PC-3 (cell line): ENCODE measurements at regions not wholly inside any gene's neighbourhood (a gene's known extent, or its start where the extent isn't known, plus 50 kb on each side); places are given as distances from the start of the nearest gene placed in this dataset.

Source experiments
- ATAC-seq: fragments of 200-7000 bp; cut with Tn5 transposase; 2 replicates; pipeline ENCODE4 v1.9.1; 2020; ENCODE audit warnings: mild to moderate bottlenecking, moderate library complexity
- BruUV-seq: library from RNA; stranded (reverse); fragments of 400-500 nt; replicated peaks from 2 replicates; lab custom pipeline; 2021; lab: Mats Ljungman, UMichigan
- CTCF ChIA-PET: fragments of 300-600 bp; sonication (Branson Sonifier 250); formaldehyde crosslinking; loops from one replicate; lab custom pipeline; 2022; ENCODE audit warnings: antibody characterized with exemption; lab: Charles Lee
- POLR2A ChIA-PET: fragments of 300-600 bp; sonication (Branson Sonifier 250); formaldehyde crosslinking; loops from one replicate; lab custom pipeline; 2022; ENCODE audit warnings: antibody characterized with exemption; ENCODE audit not compliant: unreplicated experiment; lab: Charles Lee
- DNase-seq: peaks from one replicate; pipeline ENCODE4 v3.0.0-alpha.2; 2015
- H2AFZ ChIP-seq: fragments of 300-600 bp; sonication (generic); 2 replicates; pipeline ENCODE4 v1.6.0; 2016; ENCODE audit warnings: antibody characterized with exemption, low read length
- H3F3A ChIP-seq: fragments of 300-600 bp; sonication (generic); one replicate; pipeline ENCODE4 v1.6.0; 2017; ENCODE audit warnings: antibody characterized with exemption, low read length, control low read depth, mild to moderate bottlenecking; ENCODE audit not compliant: unreplicated experiment
- H3K27ac ChIP-seq: fragments of 300-600 bp; sonication (generic); 2 replicates; pipeline ENCODE4 v1.5.1; 2016; ENCODE audit warnings: mild to moderate bottlenecking, low read length
- H3K27me3 ChIP-seq: fragments of 300-600 bp; sonication (generic); 2 replicates; pipeline ENCODE4 v1.6.1; 2016; ENCODE audit warnings: low read length, mixed read lengths
- H3K36me3 ChIP-seq: fragments of 300-600 bp; sonication (generic); 2 replicates; pipeline ENCODE4 v1.6.1; 2016; ENCODE audit warnings: low read depth, mixed run types, low read length, mixed read lengths
- H3K4me1 ChIP-seq: fragments of 300-600 bp; sonication (generic); 2 replicates; pipeline ENCODE4 v1.5.1; 2016; ENCODE audit warnings: low read length; ENCODE audit not compliant: insufficient read depth
- H3K4me2 ChIP-seq: fragments of 300-600 bp; sonication (generic); 2 replicates; pipeline ENCODE4 v1.6.0; 2016; ENCODE audit warnings: low read length
- H3K4me3 ChIP-seq: fragments of 300-600 bp; sonication (generic); 2 replicates; pipeline ENCODE4 v1.5.1; 2016; ENCODE audit warnings: mild to moderate bottlenecking, low read length, mixed read lengths
- H3K79me2 ChIP-seq: fragments of 300-600 bp; sonication (generic); 2 replicates; pipeline ENCODE4 v1.6.1; 2017; ENCODE audit warnings: low read length, mixed read lengths
- H3K9ac ChIP-seq: fragments of 300-600 bp; sonication (generic); 2 replicates; pipeline ENCODE4 v1.6.0; 2016; ENCODE audit warnings: mild to moderate bottlenecking, low read length
- H3K9me2 ChIP-seq: fragments of 300-600 bp; sonication (generic); replicated peaks from 2 replicates; pipeline ENCODE4 v1.6.1; 2016; ENCODE audit warnings: mixed run types, low read length, mixed read lengths
- H3K9me3 ChIP-seq: fragments of 300-600 bp; sonication (generic); 2 replicates; pipeline ENCODE4 v1.6.1; 2016; ENCODE audit warnings: low read length, mixed read lengths
- H4K20me1 ChIP-seq: fragments of 300-600 bp; sonication (generic); 2 replicates; pipeline ENCODE4 v1.6.1; 2016; ENCODE audit warnings: low read length, mixed read lengths
- EZH2 ChIP-seq: fragments of 300-600 bp; sonication (generic); IDR thresholded peaks from one replicate; pipeline ENCODE4 v1.6.1; 2017; ENCODE audit warnings: antibody characterized with exemption, mild to moderate bottlenecking, low read length; ENCODE audit not compliant: unreplicated experiment
- EZH2phosphoT487 ChIP-seq: fragments of 300-600 bp; sonication (generic); IDR thresholded peaks from 2 replicates; pipeline ENCODE4 v1.6.1; 2018; ENCODE audit warnings: mild to moderate bottlenecking, antibody characterized with exemption, low read length, borderline replicate concordance
- intact Hi-C: fragments of 100-400 bp; cut with micrococcal nuclease; formaldehyde crosslinking; loops from 2 replicates; pipeline ENCODE4 v1.9.0; 2023
- TF ChIP-seq, protein P1 (sequence below): fragments of 300-600 bp; sonication (generic); conservative IDR thresholded peaks from 2 replicates; pipeline ENCODE4 v1.5.1; 2017; ENCODE audit warnings: antibody characterized with exemption, low read depth, mild to moderate bottlenecking, low read length

DNA sequence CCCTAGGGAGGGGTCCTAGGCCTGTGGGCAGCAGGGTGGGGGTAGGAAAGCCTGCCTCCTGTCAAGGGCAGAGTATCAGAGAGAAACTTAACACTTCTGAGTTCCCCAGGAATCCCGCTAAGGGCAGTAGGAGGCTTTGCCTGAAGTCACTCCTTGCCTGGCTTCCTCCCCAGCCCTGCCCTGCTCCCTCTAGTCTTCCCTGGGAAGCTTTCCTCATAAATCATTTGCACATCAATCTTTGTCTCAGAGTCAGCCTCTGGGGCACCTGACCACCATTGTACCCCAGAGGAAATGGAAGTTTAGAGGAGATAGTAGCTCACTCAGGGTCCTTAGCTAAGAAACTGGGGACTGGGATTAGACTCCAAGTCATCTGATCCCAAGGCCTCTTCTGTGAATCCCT lies 129.4 kb upstream of the TLE3 start:
- DNase-seq, result no peak
- BruUV-seq, result no TSS peak
- Histone ChIP-seq H3K4me2 (no peak overlapping the region), H3K79me2 (no peaks in the 10 kb centered on the region), H4K20me1 (no peaks in the 10 kb centered on the region), H3K9me2 (no peaks in the 10 kb centered on the region), H3K27ac (no peak overlapping the region), H3K27me3 (peaks cover 10% of the 10 kb centered on the region), H3K4me3 (no peak overlapping the region), H3K9ac (no peak overlapping the region), H3K36me3 (no peaks in the 10 kb centered on the region), H2AFZ (no peak overlapping the region), H3K4me1 (no peaks in the 10 kb centered on the region), H3F3A (no peaks in the 10 kb centered on the region), H3K9me3 (peaks cover 6% of the 10 kb centered on the region)
- TF ChIP-seq EZH2 (no peak), EZH2phosphoT487 (no peak)
- TF ChIP-seq, protein P1, sequence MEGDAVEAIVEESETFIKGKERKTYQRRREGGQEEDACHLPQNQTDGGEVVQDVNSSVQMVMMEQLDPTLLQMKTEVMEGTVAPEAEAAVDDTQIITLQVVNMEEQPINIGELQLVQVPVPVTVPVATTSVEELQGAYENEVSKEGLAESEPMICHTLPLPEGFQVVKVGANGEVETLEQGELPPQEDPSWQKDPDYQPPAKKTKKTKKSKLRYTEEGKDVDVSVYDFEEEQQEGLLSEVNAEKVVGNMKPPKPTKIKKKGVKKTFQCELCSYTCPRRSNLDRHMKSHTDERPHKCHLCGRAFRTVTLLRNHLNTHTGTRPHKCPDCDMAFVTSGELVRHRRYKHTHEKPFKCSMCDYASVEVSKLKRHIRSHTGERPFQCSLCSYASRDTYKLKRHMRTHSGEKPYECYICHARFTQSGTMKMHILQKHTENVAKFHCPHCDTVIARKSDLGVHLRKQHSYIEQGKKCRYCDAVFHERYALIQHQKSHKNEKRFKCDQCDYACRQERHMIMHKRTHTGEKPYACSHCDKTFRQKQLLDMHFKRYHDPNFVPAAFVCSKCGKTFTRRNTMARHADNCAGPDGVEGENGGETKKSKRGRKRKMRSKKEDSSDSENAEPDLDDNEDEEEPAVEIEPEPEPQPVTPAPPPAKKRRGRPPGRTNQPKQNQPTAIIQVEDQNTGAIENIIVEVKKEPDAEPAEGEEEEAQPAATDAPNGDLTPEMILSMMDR, result no peak
- POLR2A ChIA-PET, result no interaction called here
- ATAC-seq, result no peak
- CTCF ChIA-PET, result interaction anchor here (0.7 kb wide), 1 partner anchor 16 kb away, joined by 3 read pairs; no protein-coding TSS in a partner anchor
- intact Hi-C loops, result no loop called here

DNA sequence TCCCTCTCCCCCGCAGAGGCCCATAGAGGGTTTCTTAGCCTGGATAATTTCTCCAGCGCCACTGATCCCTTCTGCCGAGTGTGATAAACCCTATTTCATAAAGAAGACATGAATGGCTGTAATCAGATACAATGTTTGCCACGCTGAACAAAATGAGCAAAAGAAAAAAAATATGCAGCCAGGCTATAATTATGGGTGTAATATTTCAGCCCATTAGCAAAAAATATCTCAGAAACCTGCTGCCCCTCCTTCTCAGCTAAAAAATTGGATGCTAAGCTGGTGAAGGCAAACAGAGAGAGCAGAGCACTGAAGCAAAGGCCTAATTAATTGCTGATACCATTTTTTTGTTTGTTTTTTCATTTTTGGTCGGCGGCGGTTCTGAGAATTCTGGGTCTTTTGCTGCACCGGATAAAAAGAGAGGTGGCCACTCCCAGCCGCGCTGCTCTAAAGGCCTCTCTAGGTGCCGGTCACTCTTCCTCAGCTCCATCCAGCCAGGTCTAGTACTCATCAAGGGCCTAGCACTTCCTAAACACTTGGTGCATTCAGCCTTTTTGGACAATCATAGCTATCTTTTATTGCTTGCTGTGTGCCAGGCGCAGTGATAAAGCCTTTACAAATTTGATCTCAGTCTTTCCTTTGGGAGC lies 128.7 kb upstream of the TLE3 start:
- TF ChIP-seq EZH2, result no peak
- no TSS peak for BruUV-seq
- Histone ChIP-seq H3K9me2 (no peaks in the 10 kb centered on the region), H3K9ac (no peak overlapping the region), H3K27ac (no peak overlapping the region), H3F3A (no peaks in the 10 kb centered on the region), H3K4me3 (no peak overlapping the region), H3K4me2 (no peak overlapping the region), H3K9me3 (peaks cover 1% of the 10 kb centered on the region; the same call in 1 of the 2 replicates), H2AFZ (no peak overlapping the region), H3K27me3 (peaks cover 10% of the 10 kb centered on the region), H3K36me3 (no peaks in the 10 kb centered on the region), H3K4me1 (no peaks in the 10 kb centered on the region), H4K20me1 (no peaks in the 10 kb centered on the region), H3K79me2 (no peaks in the 10 kb centered on the region)
- CTCF ChIA-PET, result no interaction called here
- POLR2A ChIA-PET, result no interaction called here
- intact Hi-C loops, result no loop called here
- ATAC-seq, result no peak
- no peak for DNase-seq

DNA sequence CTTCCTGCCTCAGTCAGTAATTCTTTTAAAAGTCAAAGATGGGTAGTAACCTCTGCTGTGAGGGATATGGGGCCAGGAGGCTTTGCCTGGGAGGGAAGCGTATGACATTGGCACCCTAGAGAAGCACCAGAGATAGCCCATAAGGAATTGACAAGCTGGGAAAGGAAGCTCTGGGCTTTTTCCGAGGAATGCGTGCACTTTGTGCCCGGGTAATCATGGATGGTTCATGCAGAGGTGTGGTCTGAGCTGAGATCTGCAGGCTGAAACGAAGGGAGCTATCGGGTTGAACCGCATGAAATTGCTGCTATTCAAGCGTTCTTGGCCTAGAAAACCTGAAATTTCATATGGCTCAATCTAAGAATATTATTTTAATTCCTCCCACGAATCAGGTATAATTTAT lies 127.7 kb upstream of the TLE3 start:
- ChIA-PET POLR2A (no interaction called here), CTCF (no interaction called here)
- H3F3A ChIP-seq, result no peaks in the 10 kb centered on the region
- ATAC-seq (no peak), DNase-seq (no peak)
- H4K20me1 ChIP-seq, result no peaks in the 10 kb centered on the region
- H3K9me3 ChIP-seq, result no peaks in the 10 kb centered on the region
- H3K9ac ChIP-seq, result no peak overlapping the region
- no peaks in the 10 kb centered on the region for H3K79me2 ChIP-seq
- H3K36me3 ChIP-seq, result no peaks in the 10 kb centered on the region
- peaks cover 10% of the 10 kb centered on the region for H3K27me3 ChIP-seq
- TF ChIP-seq EZH2phosphoT487 (no peak), EZH2 (no peak)
- TF ChIP-seq, protein P1, result no peak
- no peaks in the 10 kb centered on the region for H3K9me2 ChIP-seq
- H3K27ac ChIP-seq, result no peak overlapping the region
- no peak overlapping the region for H2AFZ ChIP-seq
- H3K4me1 ChIP-seq, result no peaks in the 10 kb centered on the region
- intact Hi-C loops, result no loop called here
- BruUV-seq, result no TSS peak
- no peak overlapping the region for H3K4me2 ChIP-seq
- no peak overlapping the region for H3K4me3 ChIP-seq
